HG03280 (cell line): ENCODE measurements at regions not wholly inside any gene's neighbourhood (a gene's known extent, or its start where the extent isn't known, plus 50 kb on each side); places are given as distances from the start of the nearest gene placed in this dataset.

Source experiments
- ATAC-seq: cut with Tn5 transposase; IDR thresholded peaks from one replicate; pipeline ENCODE4 v1.9.1; 2021; ENCODE audit warnings: mild to moderate bottlenecking, moderate library complexity; ENCODE audit not compliant: unreplicated experiment

GRCh38 chr4:181687116-181687515 is 556.1 kb upstream of the TENM3 start:
- ATAC-seq = no peak

GRCh38 chr4:181688432-181688831 is 554.8 kb upstream of the TENM3 start:
- no peak for ATAC-seq

- ATAC-seq = no peak
Measured at GRCh38 chr4:181688872-181689271, 554.3 kb upstream of the TENM3 start.

- no peak for ATAC-seq
Measured at GRCh38 chr4:181690498-181690897, 552.7 kb upstream of the TENM3 start.

- no peak for ATAC-seq
Measured at GRCh38 chr4:181692965-181693364, 550.2 kb upstream of the TENM3 start.

- ATAC-seq = no peak
Measured at GRCh38 chr4:181693517-181693916, 549.7 kb upstream of the TENM3 start.

- no peak for ATAC-seq
Measured at GRCh38 chr4:181698221-181698620, 545.0 kb upstream of the TENM3 start.

GRCh38 chr4:181701214-181701613 is 542.0 kb upstream of the TENM3 start:
- ATAC-seq = no peak

- ATAC-seq = no peak
Measured at GRCh38 chr4:181701894-181702293, 541.3 kb upstream of the TENM3 start.

GRCh38 chr4:181702864-181703495 is 540.2 kb upstream of the TENM3 start:
- ATAC-seq = no peak

- ATAC-seq = no peak
Measured at GRCh38 chr4:181710143-181710542, 533.1 kb upstream of the TENM3 start.

GRCh38 chr4:181711387-181711786 is 531.8 kb upstream of the TENM3 start:
- no peak for ATAC-seq

GRCh38 chr4:181728305-181728966 is 514.8 kb upstream of the TENM3 start:
- no peak for ATAC-seq

GRCh38 chr4:181731900-181732299 is 511.3 kb upstream of the TENM3 start:
- ATAC-seq = no peak

GRCh38 chr4:181737744-181738143 is 505.5 kb upstream of the TENM3 start:
- ATAC-seq = no peak

- no peak for ATAC-seq
Measured at GRCh38 chr4:181739031-181739430, 504.2 kb upstream of the TENM3 start.

GRCh38 chr4:181741513-181741912 is 501.7 kb upstream of the TENM3 start:
- no peak for ATAC-seq

GRCh38 chr4:181745933-181746625 is 497.1 kb upstream of the TENM3 start:
- ATAC-seq = no peak

- ATAC-seq = no peak
Measured at GRCh38 chr4:181748581-181748980, 494.6 kb upstream of the TENM3 start.

- no peak for ATAC-seq
Measured at GRCh38 chr4:181752516-181752915, 490.7 kb upstream of the TENM3 start.

GRCh38 chr4:181753207-181753606 is 490.0 kb upstream of the TENM3 start:
- ATAC-seq = no peak

- no peak for ATAC-seq
Measured at GRCh38 chr4:181755846-181756245, 487.4 kb upstream of the TENM3 start.
